DMS114 treated with DMSO at 0.1 percent for 48 hours (cell line): ENCODE measurements at regions not wholly inside any gene's neighbourhood (a gene's known extent, or its start where the extent isn't known, plus 50 kb on each side); places are given as distances from the start of the nearest gene placed in this dataset.
"Not testable (repeated sequence)": the region's sequence is repeated elsewhere in the genome, so short reads cannot be mapped to it uniquely, and the experiment has no call there.

ENCODE experiments used
- DNase-seq: peaks from one replicate; lab custom pipeline; 2025; ENCODE audit not compliant: unreplicated experiment; lab: John Stamatoyannopoulos, UW

DNA sequence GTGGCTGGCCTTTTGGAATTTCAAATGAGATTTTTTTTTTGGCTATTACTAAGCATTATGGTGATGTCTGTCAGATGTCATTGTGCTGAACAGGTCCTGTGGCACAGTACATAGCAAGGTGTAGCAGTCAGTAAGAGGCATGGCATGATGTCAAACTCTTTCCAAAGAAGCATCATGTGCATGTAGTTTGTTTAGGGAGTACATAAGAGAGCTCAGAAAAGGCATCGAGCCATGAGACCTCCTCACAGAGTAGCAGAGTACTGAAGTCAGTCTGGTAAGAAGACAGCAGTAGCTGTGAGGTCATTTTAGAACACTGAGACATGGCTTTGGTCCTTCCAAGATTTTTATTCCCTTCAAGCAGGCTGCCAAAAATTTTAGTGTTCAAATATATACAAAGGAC, 134.9 kb upstream of the SPRED1 start:
- no peak for DNase-seq

- not testable (repeated sequence) for DNase-seq
Measured at GRCh38 chr15:38119865-38120264, 132.8 kb upstream of the SPRED1 start.

DNA sequence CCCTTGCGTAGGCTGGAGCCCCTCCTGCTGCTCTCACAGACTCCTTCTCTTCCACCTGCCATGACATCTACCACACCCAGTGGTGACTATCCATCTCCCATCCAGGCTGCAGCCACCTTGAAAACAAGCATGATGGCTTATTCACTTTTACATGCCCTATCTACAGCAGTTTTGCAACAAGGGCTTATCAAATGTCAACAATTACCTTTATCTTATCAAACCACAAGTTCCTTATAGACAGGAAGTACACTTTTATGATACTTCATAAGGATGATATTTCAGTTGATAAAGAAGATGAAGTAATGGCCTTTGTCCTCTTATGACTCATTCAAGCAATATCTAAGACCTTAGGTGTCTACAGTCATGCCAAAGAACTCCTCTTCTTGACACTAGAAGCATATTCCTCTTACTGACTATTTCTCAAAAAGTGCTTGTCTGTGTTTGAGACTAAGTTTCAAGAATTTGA, 125.3 kb upstream of the SPRED1 start:
- DNase-seq = no peak

DNA sequence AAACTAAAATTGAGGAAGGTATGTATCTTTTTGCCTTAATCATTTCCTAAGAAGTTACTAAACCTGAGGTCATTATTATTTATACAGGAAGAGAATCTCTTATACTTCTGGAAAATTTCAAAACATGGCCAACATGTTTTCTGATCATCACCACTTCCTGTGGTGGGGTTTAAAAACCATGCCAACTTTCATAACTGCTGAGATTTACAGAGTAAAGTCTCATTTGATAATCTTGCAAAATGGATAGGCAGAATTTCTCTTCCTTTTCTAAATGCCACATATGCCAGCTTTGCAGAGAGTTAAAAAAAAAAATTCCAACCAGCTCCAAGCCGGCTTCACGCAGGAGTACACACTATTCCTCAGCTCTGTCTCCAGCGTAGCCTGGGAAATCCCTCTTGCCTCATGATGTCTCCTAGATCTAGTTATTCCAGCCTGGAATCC, 124.3 kb upstream of the SPRED1 start:
- DNase-seq = no peak

DNA sequence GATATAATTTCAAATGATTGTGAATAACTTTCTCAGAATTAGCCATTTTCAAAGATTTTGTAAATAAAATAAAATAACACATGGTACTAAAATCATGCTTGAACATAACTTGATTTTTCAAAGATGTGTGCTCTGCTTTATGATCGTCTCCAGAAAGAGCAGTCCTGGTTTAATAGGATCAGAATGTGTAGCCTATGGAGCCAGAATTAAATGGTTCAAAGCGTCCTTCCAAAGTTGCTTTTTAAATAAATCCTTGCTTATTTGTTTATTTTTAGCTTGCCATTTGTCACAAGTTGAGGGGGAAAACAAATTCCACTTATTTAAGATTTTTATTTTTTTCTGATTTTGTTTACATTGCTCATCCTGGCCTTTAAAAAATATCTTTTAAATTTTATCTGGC, 123.7 kb upstream of the SPRED1 start:
- DNase-seq = no peak

DNA sequence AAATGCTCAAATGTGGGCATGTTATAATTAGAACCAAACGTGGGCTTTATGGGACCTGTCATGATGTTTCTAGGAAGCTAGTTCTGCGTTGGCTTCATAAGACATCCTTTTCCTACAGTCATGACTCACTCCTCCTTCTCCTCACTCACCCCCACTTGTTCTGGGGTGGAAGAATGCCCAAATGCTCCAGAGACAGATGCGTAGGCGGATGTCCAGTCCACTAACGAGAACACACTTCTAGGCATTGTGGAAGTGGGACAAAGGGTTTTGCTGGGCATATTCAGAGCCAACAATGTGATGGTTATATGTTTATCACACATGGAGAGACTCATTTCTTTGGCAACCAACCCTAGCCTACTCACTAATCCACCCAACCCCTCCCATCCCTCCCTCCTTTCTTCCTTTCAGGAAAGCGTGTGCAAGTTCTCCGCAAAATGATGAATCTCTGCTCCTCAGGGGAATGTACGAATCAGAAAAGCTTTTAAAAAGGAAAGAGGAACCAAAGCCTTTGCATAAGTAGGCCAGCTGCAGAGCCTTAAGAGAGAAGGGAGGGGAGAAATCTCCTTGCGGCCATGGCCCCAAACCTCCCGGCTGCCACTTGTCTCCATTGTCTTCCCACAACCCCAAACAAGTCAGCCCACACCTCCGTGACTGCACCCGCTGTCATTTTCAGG, 123.0 kb upstream of the SPRED1 start:
- DNase-seq = no peak

GRCh38 chr15:38130205-38130567, 122.5 kb upstream of the SPRED1 start:
- DNase-seq = no peak

- DNase-seq = no peak
Measured at GRCh38 chr15:38130740-38131498, 121.7 kb upstream of the SPRED1 start.

GRCh38 chr15:38134252-38134651, 118.4 kb upstream of the SPRED1 start:
- no peak for DNase-seq

DNA sequence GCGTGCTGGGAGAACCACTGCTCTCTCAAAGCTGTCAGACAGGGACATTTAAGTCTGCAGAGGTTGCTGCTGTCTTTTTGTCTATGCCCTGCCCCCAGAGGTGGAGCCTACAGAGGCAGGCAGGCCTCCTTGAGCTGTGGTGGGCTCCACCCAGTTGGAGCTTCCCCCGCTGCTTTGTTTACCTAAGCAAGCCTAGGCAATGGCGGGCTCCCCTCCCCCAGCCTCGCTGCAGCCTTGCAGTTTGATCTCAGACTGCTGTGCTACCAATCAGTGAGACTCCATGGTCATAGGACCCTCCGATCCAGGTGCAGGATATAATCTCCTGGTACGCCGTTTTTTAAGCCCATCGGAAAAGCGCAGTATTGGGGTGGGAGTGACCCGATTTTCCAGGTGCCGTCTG, 110.4 kb upstream of the SPRED1 start:
- not testable (repeated sequence) for DNase-seq

DNA sequence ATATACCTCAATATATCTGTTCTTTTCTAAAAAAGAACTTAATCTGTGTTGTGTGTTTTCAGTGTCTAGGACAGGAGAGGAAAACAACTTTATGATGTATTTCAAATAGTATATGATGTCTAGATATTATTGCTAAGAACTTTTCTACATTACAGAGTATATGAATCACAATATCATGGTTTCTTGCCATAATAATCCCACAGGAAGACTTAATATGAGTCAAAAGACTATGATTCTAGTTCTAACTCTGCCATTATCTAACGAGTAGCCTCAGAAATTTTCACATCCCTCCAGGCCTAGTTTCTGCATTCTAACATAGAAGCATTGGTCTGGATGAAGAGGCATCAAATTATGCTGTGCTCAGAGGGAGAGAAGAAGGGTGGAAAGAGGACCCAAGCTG, 107.7 kb upstream of the SPRED1 start:
- no peak for DNase-seq

DNA sequence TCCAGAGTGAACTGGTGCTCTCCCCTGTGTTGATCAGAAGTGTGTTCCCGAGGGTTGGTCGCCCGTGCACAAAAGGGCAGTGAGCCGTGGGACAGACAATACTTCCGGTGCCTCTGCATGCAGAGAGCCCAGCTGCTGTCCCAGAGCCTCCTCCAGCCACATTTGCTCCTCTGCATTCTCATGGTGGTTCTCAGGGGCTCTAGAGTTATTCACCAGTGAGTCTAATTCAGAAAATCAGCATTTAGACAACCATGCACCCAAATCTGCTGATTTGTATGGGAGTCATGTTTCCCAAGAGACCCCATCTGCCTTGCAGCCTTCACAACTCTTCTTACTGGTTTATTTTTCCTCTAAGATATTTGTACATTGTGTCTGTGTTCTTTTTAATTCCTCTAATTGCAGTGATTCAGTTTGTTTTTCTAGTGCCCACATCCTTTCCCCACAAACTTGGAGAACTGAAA, 107.0 kb upstream of the SPRED1 start:
- no peak for DNase-seq

DNA sequence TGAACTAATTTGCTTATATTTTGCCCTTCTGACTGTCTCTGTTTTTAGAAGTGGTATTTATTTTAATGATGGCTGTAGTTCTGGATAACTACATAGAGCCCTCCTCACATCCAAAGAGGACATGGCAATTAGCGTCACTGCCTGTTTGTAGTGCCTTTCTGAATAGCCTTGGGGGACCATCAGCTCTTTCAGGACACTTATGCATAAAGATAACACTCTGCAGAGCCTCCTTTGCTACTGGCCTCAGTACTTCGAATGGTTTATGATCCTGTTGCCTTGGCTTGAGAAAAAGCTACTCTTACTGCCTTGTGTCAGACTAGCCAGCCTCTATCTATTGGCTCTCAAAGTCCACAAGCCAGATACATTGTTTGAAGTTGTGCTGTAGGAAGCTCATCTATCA, 105.4 kb upstream of the SPRED1 start:
- no peak for DNase-seq

GRCh38 chr15:38148471-38148870, 104.2 kb upstream of the SPRED1 start:
- no peak for DNase-seq

DNA sequence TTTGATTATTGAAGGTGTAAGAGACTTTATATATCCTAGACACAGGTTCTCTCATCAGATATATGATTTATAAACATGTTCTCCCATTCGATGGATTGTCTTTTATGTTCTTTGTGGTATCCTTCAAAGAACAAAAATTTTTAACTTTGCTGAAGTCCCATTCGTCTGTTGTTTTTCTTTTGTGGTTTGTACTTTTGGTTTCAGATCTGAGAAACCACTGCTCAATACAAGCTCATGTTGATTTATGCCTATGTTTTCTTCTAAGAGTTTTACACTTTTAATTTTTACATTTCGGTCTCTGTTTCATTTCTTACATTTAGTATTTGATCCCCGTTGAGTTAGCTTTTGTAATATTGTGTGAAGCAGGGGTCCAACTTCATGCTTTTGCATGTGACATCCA, 103.3 kb upstream of the SPRED1 start:
- DNase-seq = no peak

GRCh38 chr15:38150148-38150547, 102.5 kb upstream of the SPRED1 start:
- DNase-seq = no peak

GRCh38 chr15:38150794-38151193, 101.8 kb upstream of the SPRED1 start:
- DNase-seq = no peak

DNA sequence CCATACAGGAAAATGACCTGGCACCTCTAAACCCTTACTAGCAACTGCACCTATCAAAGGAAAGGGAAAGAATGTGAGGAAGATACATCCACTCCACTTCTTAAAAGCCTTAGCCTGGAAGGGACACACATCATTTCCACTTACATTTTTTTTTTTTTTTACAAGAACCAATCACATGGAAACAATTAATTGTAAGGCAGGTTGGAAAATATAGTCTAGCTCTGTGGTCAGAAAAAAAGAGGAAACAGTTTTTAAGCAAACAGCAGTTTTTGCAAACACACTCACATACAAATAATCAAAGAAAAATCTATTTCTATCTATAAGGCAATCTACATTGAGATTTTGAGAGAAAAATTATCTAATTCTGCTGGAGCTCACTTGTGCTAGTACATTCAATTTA, 98.9 kb upstream of the SPRED1 start:
- no peak for DNase-seq

GRCh38 chr15:38154255-38154654, 98.4 kb upstream of the SPRED1 start:
- DNase-seq = no peak

GRCh38 chr15:38154837-38155236, 97.8 kb upstream of the SPRED1 start:
- no peak for DNase-seq

DNA sequence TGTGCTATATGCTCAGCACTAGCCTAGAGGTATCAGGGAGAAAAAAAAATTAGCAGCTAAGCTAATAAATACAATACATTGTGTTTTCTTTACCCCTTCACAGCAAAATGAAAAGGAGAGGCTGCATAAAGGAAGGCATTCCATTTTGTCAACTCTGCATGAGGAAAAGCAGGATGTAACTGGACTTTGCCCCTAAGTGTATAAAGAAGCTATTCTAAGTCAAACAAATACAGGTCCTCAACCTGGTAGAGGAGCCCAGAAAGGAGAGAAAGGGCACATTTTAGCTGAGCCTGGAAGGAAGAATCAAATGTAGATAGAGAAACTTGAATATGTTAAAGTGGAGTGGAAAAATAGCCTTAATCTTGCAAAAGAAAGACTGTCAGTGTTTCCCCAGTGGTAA, 89.0 kb upstream of the SPRED1 start:
- DNase-seq = no peak

- DNase-seq = no peak
Measured at GRCh38 chr15:38164061-38164460, 88.6 kb upstream of the SPRED1 start.

GRCh38 chr15:38164507-38164906, 88.1 kb upstream of the SPRED1 start:
- no peak for DNase-seq
